PC-3 (cell line): ENCODE measurements at regions not wholly inside any gene's neighbourhood (a gene's known extent, or its start where the extent isn't known, plus 50 kb on each side); places are given as distances from the start of the nearest gene placed in this dataset.

ENCODE experiments used
- ATAC-seq: fragments of 200-7000 bp; cut with Tn5 transposase; 2 replicates; pipeline ENCODE4 v1.9.1; 2020; ENCODE audit warnings: mild to moderate bottlenecking, moderate library complexity
- BruUV-seq: library from RNA; stranded (reverse); fragments of 400-500 nt; replicated peaks from 2 replicates; lab custom pipeline; 2021; lab: Mats Ljungman, UMichigan
- CTCF ChIA-PET: fragments of 300-600 bp; sonication (Branson Sonifier 250); formaldehyde crosslinking; loops from one replicate; lab custom pipeline; 2022; ENCODE audit warnings: antibody characterized with exemption; lab: Charles Lee
- POLR2A ChIA-PET: fragments of 300-600 bp; sonication (Branson Sonifier 250); formaldehyde crosslinking; loops from one replicate; lab custom pipeline; 2022; ENCODE audit warnings: antibody characterized with exemption; ENCODE audit not compliant: unreplicated experiment; lab: Charles Lee
- DNase-seq: peaks from one replicate; pipeline ENCODE4 v3.0.0-alpha.2; 2015
- H2AFZ ChIP-seq: fragments of 300-600 bp; sonication (generic); 2 replicates; pipeline ENCODE4 v1.6.0; 2016; ENCODE audit warnings: antibody characterized with exemption, low read length
- H3F3A ChIP-seq: fragments of 300-600 bp; sonication (generic); one replicate; pipeline ENCODE4 v1.6.0; 2017; ENCODE audit warnings: antibody characterized with exemption, low read length, control low read depth, mild to moderate bottlenecking; ENCODE audit not compliant: unreplicated experiment
- H3K27ac ChIP-seq: fragments of 300-600 bp; sonication (generic); 2 replicates; pipeline ENCODE4 v1.5.1; 2016; ENCODE audit warnings: mild to moderate bottlenecking, low read length
- H3K27me3 ChIP-seq: fragments of 300-600 bp; sonication (generic); 2 replicates; pipeline ENCODE4 v1.6.1; 2016; ENCODE audit warnings: low read length, mixed read lengths
- H3K36me3 ChIP-seq: fragments of 300-600 bp; sonication (generic); 2 replicates; pipeline ENCODE4 v1.6.1; 2016; ENCODE audit warnings: low read depth, mixed run types, low read length, mixed read lengths
- H3K4me1 ChIP-seq: fragments of 300-600 bp; sonication (generic); 2 replicates; pipeline ENCODE4 v1.5.1; 2016; ENCODE audit warnings: low read length; ENCODE audit not compliant: insufficient read depth
- H3K4me2 ChIP-seq: fragments of 300-600 bp; sonication (generic); 2 replicates; pipeline ENCODE4 v1.6.0; 2016; ENCODE audit warnings: low read length
- H3K4me3 ChIP-seq: fragments of 300-600 bp; sonication (generic); 2 replicates; pipeline ENCODE4 v1.5.1; 2016; ENCODE audit warnings: mild to moderate bottlenecking, low read length, mixed read lengths
- H3K79me2 ChIP-seq: fragments of 300-600 bp; sonication (generic); 2 replicates; pipeline ENCODE4 v1.6.1; 2017; ENCODE audit warnings: low read length, mixed read lengths
- H3K9ac ChIP-seq: fragments of 300-600 bp; sonication (generic); 2 replicates; pipeline ENCODE4 v1.6.0; 2016; ENCODE audit warnings: mild to moderate bottlenecking, low read length
- H3K9me2 ChIP-seq: fragments of 300-600 bp; sonication (generic); replicated peaks from 2 replicates; pipeline ENCODE4 v1.6.1; 2016; ENCODE audit warnings: mixed run types, low read length, mixed read lengths
- H3K9me3 ChIP-seq: fragments of 300-600 bp; sonication (generic); 2 replicates; pipeline ENCODE4 v1.6.1; 2016; ENCODE audit warnings: low read length, mixed read lengths
- H4K20me1 ChIP-seq: fragments of 300-600 bp; sonication (generic); 2 replicates; pipeline ENCODE4 v1.6.1; 2016; ENCODE audit warnings: low read length, mixed read lengths
- CTCF ChIP-seq: fragments of 300-600 bp; sonication (generic); conservative IDR thresholded peaks from 2 replicates; pipeline ENCODE4 v1.5.1; 2017; ENCODE audit warnings: antibody characterized with exemption, low read depth, mild to moderate bottlenecking, low read length
- EZH2 ChIP-seq: fragments of 300-600 bp; sonication (generic); IDR thresholded peaks from one replicate; pipeline ENCODE4 v1.6.1; 2017; ENCODE audit warnings: antibody characterized with exemption, mild to moderate bottlenecking, low read length; ENCODE audit not compliant: unreplicated experiment
- EZH2phosphoT487 ChIP-seq: fragments of 300-600 bp; sonication (generic); IDR thresholded peaks from 2 replicates; pipeline ENCODE4 v1.6.1; 2018; ENCODE audit warnings: mild to moderate bottlenecking, antibody characterized with exemption, low read length, borderline replicate concordance
- intact Hi-C: fragments of 100-400 bp; cut with micrococcal nuclease; formaldehyde crosslinking; loops from 2 replicates; pipeline ENCODE4 v1.9.0; 2023

GRCh38 chr11:70826541-70827335, 425.6 kb downstream of the SHANK2 start:
- Histone ChIP-seq H4K20me1 (no peaks in the 10 kb centered on the region), H3K4me1 (no peaks in the 10 kb centered on the region), H3K27ac (no peak overlapping the region), H3K36me3 (no peaks in the 10 kb centered on the region), H3K9ac (no peak overlapping the region), H3K79me2 (no peaks in the 10 kb centered on the region), H3K27me3 (no peaks in the 10 kb centered on the region), H3K9me2 (no peaks in the 10 kb centered on the region), H3F3A (no peaks in the 10 kb centered on the region), H3K4me2 (no peak overlapping the region), H3K4me3 (no peak overlapping the region), H3K9me3 (no peaks in the 10 kb centered on the region), H2AFZ (no peak overlapping the region)
- POLR2A ChIA-PET: interaction anchor here (0.5 kb wide), 1 partner anchor 248 kb away, joined by 12 read pairs; no protein-coding TSS in a partner anchor
- no peak for TF ChIP-seq CTCF
- no peak for TF ChIP-seq EZH2phosphoT487
- no peak for TF ChIP-seq EZH2
- BruUV-seq: no TSS peak
- intact Hi-C loops: no loop called here
- CTCF ChIA-PET: no interaction called here
- DNase-seq (no peak), ATAC-seq (no peak)

- H3K4me1 ChIP-seq: no peaks in the 10 kb centered on the region
- POLR2A ChIA-PET: no interaction called here
These were observed 423.7 kb downstream of the SHANK2 start for GRCh38 chr11:70828593-70829082.

More at GRCh38 chr11:70828593-70829082, 423.7 kb downstream of the SHANK2 start:
- no peak overlapping the region for H2AFZ ChIP-seq
- H3F3A ChIP-seq: no peaks in the 10 kb centered on the region
- TF ChIP-seq CTCF: no peak
- no peak for TF ChIP-seq EZH2phosphoT487
- H3K27me3 ChIP-seq: no peaks in the 10 kb centered on the region
- H3K9ac ChIP-seq: no peak overlapping the region
- ATAC-seq (no peak), DNase-seq (no peak)
- no peak overlapping the region for H3K27ac ChIP-seq
- H3K4me3 ChIP-seq: no peak overlapping the region
- CTCF ChIA-PET: no interaction called here
- H3K9me3 ChIP-seq: no peaks in the 10 kb centered on the region
- H4K20me1 ChIP-seq: no peaks in the 10 kb centered on the region
- BruUV-seq: no TSS peak
- H3K4me2 ChIP-seq: no peak overlapping the region
- H3K36me3 ChIP-seq: no peaks in the 10 kb centered on the region
- intact Hi-C loops: no loop called here
- no peaks in the 10 kb centered on the region for H3K79me2 ChIP-seq
- no peaks in the 10 kb centered on the region for H3K9me2 ChIP-seq
